HEK293T (cell line): ENCODE measurements at regions not wholly inside any gene's neighbourhood (a gene's known extent, or its start where the extent isn't known, plus 50 kb on each side); places are given as distances from the start of the nearest gene placed in this dataset.
"Not testable (repeated sequence)": the region's sequence is repeated elsewhere in the genome, so short reads cannot be mapped to it uniquely, and the experiment has no call there.

Experiments used
- CTCF ChIA-PET: fragments of 350-600 bp; formaldehyde crosslinking; extraction: SDS; loops from one replicate; lab custom pipeline; 2021; ENCODE audit warnings: antibody characterized with exemption, inconsistent platforms; lab: Yijun Ruan, JAX
- POLR2A ChIA-PET: fragments of 350-600 bp; formaldehyde crosslinking; extraction: SDS; loops from one replicate; lab custom pipeline; 2020; ENCODE audit warnings: antibody characterized with exemption, inconsistent platforms; lab: Yijun Ruan, JAX
- DNase-seq: peaks from one replicate; pipeline ENCODE4 v3.0.0; 2012; ENCODE audit warnings: mixed read lengths; ENCODE audit errors: extremely low spot score
- ARNT ChIP-seq: fragments of 450-650 bp; IDR thresholded peaks from 2 replicates; pipeline ENCODE4 v1.6.1; 2017; ENCODE audit warnings: mild to moderate bottlenecking
- BHLHE40 ChIP-seq: fragments of 450-650 bp; IDR thresholded peaks from 2 replicates; pipeline ENCODE4 v1.6.1; 2016; ENCODE audit warnings: mild to moderate bottlenecking, moderate library complexity, borderline replicate concordance
- CTBP1 ChIP-seq: fragments of 450-650 bp; IDR thresholded peaks from 2 replicates; pipeline ENCODE4 v1.6.1; 2016; ENCODE audit warnings: borderline replicate concordance
- ELF4 ChIP-seq: fragments of 450-650 bp; IDR thresholded peaks from 2 replicates; pipeline ENCODE4 v1.6.1; 2017; ENCODE audit warnings: antibody characterized with exemption
- FOXA1 ChIP-seq: fragments of 450-650 bp; IDR thresholded peaks from 2 replicates; pipeline ENCODE4 v1.6.1; 2016; ENCODE audit warnings: mild to moderate bottlenecking
- FOXK2 ChIP-seq: fragments of 450-650 bp; IDR thresholded peaks from 2 replicates; pipeline ENCODE4 v1.6.1; 2016; ENCODE audit warnings: mild to moderate bottlenecking
- HDGF ChIP-seq: fragments of 450-650 bp; IDR thresholded peaks from 2 replicates; pipeline ENCODE4 v1.6.1; 2017; ENCODE audit warnings: antibody characterized with exemption, borderline replicate concordance
- L3MBTL2 ChIP-seq: fragments of 450-650 bp; conservative IDR thresholded peaks from 2 replicates; pipeline ENCODE4 v1.6.1; 2016; ENCODE audit warnings: mild to moderate bottlenecking
- LEF1 ChIP-seq: fragments of 450-650 bp; IDR thresholded peaks from 2 replicates; pipeline ENCODE4 v1.6.1; 2017; ENCODE audit warnings: mild to moderate bottlenecking, borderline replicate concordance
- NFRKB ChIP-seq: fragments of 450-650 bp; IDR thresholded peaks from 2 replicates; pipeline ENCODE4 v1.6.1; 2016; ENCODE audit warnings: mild to moderate bottlenecking, moderate library complexity
- PKNOX1 ChIP-seq: fragments of 450-650 bp; IDR thresholded peaks from 2 replicates; pipeline ENCODE4 v1.6.1; 2016
- SP1 ChIP-seq: fragments of 450-650 bp; IDR thresholded peaks from 2 replicates; pipeline ENCODE4 v1.6.1; 2017
- SUZ12 ChIP-seq: fragments of 450-650 bp; IDR thresholded peaks from 2 replicates; pipeline ENCODE4 v1.6.1; 2016; ENCODE audit warnings: mild to moderate bottlenecking
- ZNF384 ChIP-seq: fragments of 450-650 bp; IDR thresholded peaks from 2 replicates; pipeline ENCODE4 v1.6.1; 2016

- POLR2A ChIA-PET: no interaction called here
- DNase-seq: no peak
- CTCF ChIA-PET: no interaction called here
- TF ChIP-seq SUZ12 (no peak), L3MBTL2 (no peak), PKNOX1 (no peak)
Measured at GRCh38 chr16:29156511-29156910, 171.7 kb downstream of the LAT start.

- CTCF ChIA-PET, DNase-seq, POLR2A ChIA-PET: not testable (repeated sequence)
Measured at GRCh38 chr16:29155866-29156200, 171.0 kb downstream of the LAT start.

GRCh38 chr16:29155131-29155865 is 170.4 kb downstream of the LAT start:
- CTCF ChIA-PET, POLR2A ChIA-PET, DNase-seq: not testable (repeated sequence)

GRCh38 chr16:29154676-29155121 is 169.8 kb downstream of the LAT start:
- ChIA-PET POLR2A (no interaction called here), CTCF (no interaction called here)
- no peak for DNase-seq
- TF ChIP-seq LEF1 (no peak), HDGF (no peak), CTBP1 (no peak), ZNF384 (no peak), PKNOX1 (no peak), SUZ12 (no peak), FOXK2 (no peak), L3MBTL2 (no peak), SP1 (no peak)

GRCh38 chr16:29154088-29154487 is 169.2 kb downstream of the LAT start:
- ChIA-PET CTCF (no interaction called here), POLR2A (no interaction called here)
- DNase-seq: no peak
- no peak for TF ChIP-seq PKNOX1
- no peak for TF ChIP-seq FOXA1
- no peak for TF ChIP-seq ELF4
- TF ChIP-seq NFRKB: no peak
- TF ChIP-seq CTBP1: no peak
- no peak for TF ChIP-seq ARNT

- DNase-seq, CTCF ChIA-PET, POLR2A ChIA-PET: not testable (repeated sequence)
Measured at GRCh38 chr16:29153307-29153706, 168.5 kb downstream of the LAT start.

- DNase-seq, CTCF ChIA-PET, POLR2A ChIA-PET: not testable (repeated sequence)
Measured at GRCh38 chr16:29152544-29153031, 167.7 kb downstream of the LAT start.

- CTCF ChIA-PET: no interaction called here
Measured at GRCh38 chr16:29151317-29151716, 166.5 kb downstream of the LAT start.

GRCh38 chr16:29149912-29150311 is 165.1 kb downstream of the LAT start:
- DNase-seq, POLR2A ChIA-PET, CTCF ChIA-PET: not testable (repeated sequence)

More at GRCh38 chr16:29151317-29151716, 166.5 kb downstream of the LAT start:
- DNase-seq: no peak
- POLR2A ChIA-PET: no interaction called here
- TF ChIP-seq FOXK2 (no peak), ZNF384 (no peak), L3MBTL2 (no peak), BHLHE40 (no peak)
